AG08395 (cell line): ENCODE measurements at regions not wholly inside any gene's neighbourhood (a gene's known extent, or its start where the extent isn't known, plus 50 kb on each side); places are given as distances from the start of the nearest gene placed in this dataset.
"Not testable (repeated sequence)": the region's sequence is repeated elsewhere in the genome, so short reads cannot be mapped to it uniquely, and the experiment has no call there.

Experiments used
- DNase-seq: peaks from one replicate; pipeline ENCODE4 v3.0.0; 2012; ENCODE audit warnings: mixed read lengths, low spot score

DNA sequence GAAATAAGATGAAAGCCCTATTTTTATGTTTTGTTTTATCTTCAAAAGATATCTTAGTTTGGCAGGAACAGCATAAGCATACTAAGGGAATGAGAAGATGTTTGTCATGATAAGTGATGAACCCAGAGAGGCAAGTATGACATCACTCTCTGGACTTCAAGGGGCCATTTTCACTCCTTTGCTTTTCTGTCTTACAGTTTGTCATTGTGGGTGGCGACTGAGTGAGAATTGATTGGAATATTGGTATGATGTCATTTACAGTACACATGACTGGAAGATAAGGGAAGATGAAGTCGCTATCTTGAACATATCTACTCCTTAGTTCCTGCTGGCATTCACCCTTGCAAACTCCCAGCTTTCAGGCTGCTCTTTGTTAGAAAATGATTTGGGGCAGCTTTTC lies 258.1 kb upstream of the RAB4A start:
- no peak for DNase-seq

DNA sequence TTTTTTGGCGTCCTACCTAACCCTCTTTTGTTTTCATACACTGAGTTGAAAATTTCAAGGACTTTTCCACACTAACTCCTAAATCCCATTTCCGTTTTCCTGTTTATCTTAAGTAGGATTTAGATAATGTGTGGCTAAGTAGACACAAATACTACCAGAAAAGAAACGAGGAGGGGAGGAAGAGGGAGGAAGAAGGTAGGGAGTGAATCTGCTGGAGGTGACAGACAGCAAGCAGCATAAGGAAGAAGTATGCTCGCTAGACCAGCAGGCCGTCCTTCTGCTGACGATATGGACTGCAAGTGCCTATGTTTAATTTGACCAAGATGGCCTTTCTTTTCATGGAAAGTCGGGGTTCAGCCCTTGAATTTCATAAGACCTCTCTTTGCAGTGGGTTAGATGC lies 256.9 kb upstream of the RAB4A start:
- DNase-seq, result no peak

DNA sequence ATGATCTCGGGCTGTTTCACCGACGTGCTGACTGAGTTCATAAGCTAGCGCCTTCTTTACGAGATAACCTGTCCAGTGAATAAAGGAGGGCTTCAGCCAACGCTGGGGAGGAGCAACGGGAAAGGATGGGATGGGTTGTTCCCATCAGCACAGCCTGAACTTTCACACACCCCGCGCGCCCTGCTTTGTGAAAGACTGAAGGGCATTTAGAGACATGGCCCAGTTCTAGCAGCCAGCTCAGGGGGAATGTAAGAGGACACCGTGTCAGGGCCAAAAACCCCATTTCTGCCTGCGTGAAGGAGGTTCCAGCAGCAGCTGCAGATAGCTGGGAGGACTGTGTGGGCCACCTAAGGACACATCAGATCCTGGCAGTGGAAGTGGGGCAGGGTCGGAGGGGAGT lies 255.1 kb upstream of the RAB4A start:
- no peak for DNase-seq

DNA sequence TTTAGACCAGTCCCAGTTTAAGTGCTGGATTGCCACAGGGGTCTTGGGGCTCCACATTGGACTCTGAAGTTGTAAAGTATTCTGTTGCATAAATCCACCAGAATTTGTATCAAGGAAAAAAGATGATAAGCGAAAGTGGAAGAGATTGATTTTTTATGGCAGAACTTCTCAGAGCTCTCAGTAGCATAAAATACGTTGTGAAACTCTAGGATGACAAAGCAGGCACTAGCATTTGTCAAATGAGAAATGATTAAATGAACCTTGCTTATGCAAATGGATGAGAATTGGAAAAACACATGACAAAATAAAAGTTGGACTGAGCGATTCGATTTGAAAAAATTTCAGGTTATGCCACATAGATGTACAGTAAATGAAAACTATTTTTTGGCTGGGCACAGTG lies 253.8 kb upstream of the RAB4A start:
- DNase-seq, result no peak

DNA sequence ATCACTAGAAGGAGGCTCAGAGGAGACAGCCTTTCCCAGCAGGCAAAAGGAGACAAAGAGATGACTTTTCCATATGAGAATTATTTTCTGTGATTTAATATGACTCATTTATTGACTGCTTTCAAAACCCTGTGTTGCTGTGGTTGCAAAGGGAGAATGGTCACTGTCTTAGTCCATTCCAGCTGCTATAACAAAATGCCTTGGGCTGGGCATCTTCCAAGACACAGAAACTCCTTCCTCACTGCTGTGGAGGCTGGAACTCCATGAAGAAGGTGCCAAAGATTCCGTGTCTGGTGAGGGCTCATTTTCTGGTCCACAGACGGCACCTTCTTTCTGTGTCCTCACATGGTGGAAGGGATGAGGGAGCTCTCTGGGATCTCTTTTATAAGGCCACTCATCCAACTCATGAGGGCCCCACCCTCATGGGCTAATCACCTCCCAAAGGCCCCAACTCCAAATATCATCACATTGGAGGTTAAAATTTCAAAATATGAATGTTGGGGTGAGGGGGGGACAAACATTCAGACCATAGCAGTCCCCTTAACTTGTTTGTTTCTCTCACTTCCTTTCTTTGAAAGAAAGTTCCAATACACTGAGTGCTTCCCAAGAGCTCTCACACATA lies 252.1 kb upstream of the RAB4A start:
- DNase-seq, result no peak

DNA sequence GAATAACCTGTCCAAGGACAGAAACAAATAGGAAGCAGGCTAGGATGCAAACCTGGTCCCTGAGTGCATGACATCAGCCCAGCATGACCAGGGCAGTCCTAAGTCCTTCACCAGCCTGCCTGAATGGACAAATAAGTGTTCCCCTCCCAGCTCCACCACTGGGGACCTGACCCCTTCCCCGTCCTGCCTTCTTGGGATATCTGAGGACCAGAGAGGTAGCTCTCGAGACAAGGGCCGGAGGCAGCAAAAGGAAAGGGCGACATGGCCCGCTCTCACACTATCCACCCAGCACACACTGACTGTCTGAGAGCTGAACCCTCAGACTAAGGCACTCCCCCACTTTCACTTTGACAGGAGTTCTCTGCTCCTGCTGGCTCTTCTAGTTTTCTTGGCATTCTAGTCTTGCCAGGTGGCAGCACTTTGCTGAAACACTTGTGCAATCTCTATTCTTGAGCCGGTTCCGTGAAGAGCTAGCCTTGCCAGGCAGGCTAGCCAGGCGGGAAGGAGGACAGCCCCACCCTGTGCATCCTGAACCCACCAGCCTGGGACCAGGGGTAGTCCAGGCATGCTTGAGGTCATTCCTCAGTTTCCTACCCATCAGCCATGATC lies 251.1 kb upstream of the RAB4A start:
- no peak for DNase-seq

DNA sequence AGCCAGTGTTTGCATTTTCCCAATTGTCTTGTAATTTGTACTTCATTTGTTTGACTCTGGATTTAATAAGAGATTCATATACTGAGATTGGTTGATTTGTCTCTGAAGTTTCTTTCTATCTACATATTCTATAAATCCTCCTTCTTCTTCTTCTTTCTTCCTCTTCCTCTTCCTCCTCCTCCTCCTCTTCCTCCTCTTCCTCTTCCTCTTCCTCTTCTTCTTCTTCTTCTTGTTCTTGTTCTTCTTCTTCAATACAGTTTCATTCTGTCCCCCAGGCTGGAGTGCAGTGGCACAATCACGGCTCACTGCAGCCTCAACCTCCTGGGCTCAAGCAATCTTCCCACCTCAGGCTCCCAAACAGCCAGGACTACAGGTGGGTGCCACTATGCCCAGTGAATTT lies 249.9 kb upstream of the RAB4A start:
- DNase-seq, result not testable (repeated sequence)

DNA sequence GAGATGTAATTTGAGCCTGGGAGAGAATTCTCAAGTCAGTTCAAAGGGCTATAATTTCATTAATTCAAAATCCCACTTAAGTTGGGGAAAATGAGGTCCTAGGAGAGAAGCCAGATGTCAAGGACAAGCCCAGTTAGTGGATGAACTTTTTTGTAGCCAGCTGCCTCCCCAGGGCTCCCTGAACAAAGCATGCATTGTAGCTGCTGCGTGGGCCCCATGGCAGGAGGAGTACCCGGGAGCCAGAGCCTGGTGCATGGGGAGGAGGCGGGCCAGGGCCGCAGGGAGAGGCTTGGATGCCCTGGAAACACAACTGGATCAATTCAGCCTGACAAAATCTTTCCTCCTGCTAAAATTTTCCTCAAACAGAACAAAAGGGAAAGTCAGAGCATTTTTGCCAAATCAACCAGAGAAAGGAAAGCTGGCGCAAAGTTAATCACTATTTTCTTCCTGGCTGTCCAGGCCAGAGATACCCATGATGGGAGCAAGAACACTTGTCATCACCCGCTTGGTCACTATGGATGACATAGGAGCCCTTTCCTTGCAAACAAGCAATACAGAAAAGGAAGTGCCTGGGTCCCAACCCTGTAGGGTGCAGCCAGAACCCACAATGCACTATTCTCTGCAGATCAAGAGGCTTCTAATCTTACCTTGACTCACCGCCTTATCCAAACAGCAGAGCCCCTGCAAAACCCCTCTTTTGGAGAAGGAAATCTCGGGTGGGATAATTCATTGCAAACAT lies 248.1 kb upstream of the RAB4A start:
- no peak for DNase-seq

DNA sequence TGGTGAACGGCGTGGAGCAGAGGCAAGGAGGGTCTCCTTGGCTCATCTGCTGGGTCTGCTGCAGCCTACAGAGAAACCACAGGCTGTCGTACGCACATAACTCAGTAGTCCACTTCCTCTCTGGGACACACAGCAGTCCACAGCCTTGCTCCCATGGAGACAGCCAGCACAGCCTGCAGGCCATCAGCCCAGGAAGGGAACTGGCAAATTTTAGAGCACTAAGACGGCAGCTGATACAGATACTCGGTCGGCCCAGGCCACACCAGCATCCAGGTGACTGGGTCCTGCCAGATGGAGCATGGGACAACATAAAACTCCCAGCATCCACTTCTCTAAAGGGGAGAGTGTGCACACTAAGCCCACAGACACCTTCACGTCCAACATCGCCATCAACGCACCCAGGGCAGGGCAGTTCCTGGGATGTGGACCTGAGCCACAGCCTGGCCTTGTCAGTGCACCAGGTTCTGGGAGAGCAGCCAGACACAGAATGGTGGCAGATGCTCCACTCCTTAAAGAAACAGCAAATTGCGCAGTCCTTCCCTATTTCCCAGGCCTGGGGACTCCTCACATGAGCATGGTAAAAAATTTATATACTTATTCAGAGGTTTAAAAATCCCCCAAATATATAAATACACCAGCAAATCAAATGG lies 247.1 kb upstream of the RAB4A start:
- no peak for DNase-seq

DNA sequence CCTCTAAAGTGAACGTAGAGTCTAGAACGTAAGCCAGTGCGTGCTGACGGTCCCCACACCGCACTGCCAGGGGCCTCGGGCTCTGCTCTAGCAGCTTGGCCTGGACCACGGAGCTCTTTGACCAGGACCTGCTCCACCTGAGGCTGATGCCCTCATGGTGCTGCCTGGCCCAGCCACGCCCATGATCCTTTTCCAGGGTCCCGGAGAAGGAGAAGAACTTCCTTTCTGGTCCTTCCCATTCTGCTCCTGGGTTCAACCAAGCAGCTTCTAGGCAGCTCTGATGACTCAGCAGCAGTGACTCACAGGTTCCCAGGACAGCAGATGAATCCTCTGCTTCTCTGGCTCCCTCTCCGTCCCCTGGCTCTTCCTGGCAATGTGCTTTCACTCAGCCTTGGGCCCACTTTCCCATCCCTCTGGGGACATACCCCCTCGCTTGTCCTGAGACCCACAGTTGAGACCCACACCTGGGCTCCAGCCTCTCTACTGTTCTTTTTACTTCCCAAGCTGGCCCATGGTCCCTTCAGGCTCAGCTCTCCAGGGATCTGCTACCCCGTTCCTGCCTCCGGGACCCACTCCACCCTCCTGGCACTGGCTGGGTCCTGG lies 246.3 kb upstream of the RAB4A start:
- DNase-seq, result peak; percentile 96

DNA sequence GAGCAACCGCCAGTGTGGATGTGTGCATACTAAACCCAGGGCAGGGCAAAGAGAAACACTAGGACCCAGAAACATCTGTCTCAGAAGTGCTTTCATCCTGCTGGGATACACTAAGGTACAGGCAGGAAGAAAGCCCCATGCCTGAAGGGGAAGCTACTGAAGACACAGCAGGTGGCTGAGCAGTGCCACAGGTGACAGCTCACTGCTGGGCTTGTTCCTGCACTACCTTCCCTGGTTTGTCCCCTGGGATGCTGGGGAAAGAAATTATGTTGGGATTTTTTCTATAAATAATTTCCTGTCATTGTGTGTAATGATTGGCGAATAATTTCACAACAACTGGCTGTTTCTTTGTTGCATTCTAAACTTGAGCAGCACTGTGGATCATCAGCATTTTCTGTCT lies 245.3 kb upstream of the RAB4A start:
- no peak for DNase-seq

DNA sequence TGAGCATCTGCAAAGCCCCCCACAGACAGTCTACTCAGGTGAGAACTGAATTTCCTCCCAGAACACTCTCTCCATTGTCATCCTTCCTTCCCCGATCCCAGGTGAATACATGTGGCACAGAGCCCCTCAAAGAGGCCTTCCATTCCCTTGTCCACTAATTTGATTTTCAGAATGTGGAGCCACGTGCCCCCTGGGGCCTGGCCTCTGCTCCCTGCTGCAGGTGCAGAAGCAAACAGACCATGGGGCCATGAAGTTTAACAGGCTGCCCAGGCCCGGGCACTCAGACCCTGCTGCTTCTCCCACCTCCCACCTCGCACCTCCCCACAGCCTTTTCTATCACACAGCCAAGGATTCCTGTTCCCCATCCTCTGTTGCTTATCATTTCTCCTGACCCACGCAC lies 243.8 kb upstream of the RAB4A start:
- no peak for DNase-seq

DNA sequence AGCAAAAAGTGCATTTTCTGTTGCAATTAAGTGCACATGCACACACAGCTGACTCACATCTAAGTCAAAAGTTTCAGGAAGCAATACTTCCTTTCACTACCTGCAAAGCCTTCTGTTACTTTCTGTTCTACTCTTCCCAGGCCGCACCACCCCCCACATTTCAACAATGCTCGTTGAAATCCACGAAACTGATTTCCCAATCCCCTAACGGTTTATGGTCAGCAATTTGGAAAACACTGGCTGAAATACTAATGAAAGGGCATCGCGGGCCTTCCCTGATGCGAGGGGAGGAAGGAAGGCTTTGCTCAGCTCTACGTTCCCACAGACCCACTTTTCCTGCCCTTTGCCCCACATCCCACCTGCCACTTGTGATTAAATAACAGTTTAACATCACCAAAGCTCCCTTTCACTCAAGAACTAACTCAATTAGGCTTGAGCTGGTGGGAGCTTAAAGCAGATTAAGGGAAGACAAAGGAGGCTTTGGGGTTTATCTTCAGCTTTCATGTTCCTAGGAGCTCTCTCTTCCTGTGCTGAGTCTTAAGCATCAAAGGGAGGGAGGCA lies 243.2 kb upstream of the RAB4A start:
- DNase-seq, result peak; percentile 37

DNA sequence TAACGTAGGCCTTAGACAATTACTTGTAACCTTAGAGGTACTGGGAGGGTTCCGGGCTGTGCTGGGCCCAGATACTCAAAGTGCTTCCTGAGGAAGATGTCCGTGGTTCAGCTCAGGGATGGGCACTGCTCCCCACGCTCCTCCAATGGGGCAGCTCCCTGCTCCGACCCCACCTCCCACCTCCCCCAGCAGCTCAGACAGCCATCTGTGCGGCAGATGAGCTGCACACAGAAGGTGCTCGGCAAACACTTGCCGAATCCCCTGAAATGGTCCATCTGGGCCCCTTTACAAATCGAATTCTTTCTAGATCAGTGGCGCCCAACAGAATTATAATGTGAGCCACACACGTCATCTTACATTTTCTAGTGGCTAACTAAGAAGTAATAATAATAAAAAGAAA lies 242.4 kb upstream of the RAB4A start:
- DNase-seq, result no peak

DNA sequence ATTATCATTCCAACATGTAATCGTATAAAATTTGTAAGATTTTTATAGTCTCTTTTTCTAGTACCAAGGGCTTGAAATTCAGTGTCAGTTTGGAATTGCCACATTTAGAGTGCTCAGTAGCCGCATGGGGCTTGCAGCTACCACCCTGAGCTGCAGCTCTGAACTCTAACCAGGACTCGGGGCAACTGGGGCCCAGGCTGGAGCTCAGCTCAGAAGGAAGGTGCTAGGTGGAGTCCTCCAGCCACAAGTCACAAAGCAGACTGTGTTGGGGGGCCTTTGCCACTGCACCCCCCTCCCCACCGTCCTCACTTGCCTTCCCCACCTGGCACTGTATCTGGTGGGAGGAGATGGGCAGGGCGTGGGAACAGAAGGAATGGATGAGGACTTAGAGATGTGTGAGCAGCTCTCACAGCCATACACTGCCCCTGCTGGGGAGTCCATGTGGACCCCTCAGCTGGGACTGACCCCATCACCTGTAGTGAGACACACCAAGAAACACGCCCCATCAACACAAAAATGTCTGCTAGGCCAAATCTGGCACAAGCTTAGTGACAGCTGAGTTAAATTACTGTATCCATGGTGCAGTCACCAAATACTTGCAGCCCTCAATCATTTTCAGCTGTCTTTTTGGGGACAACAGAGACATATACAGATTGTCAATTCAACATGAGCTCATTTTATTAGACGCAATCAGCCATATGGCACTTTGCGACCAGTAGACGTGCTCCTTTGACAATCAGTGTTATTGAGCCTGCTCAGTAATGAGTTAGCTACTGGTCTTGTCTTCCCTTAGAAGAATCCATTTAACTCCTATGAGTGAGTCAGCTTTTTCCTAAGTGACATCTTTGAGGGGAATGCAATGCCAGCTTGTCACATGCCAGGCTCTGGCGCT lies 241.7 kb upstream of the RAB4A start:
- DNase-seq, result peak; percentile 44

DNA sequence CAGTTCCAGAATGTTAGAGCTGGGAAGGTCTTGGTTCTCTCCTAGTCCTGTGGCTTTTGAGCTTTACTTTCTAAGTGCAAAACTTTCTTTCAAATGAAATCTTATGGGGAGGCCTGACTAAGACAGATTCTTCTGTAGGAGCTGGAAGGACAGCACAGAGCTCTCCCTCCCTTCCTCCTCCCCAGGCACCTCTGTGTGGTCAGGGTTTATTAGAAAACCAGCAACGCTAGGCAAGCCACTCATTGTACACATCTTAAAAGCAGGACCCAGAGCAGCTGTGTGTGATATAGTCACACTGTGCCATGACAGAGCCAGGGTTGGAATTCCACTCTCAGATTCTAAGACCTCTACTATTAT lies 241.1 kb upstream of the RAB4A start:
- DNase-seq, result no peak

DNA sequence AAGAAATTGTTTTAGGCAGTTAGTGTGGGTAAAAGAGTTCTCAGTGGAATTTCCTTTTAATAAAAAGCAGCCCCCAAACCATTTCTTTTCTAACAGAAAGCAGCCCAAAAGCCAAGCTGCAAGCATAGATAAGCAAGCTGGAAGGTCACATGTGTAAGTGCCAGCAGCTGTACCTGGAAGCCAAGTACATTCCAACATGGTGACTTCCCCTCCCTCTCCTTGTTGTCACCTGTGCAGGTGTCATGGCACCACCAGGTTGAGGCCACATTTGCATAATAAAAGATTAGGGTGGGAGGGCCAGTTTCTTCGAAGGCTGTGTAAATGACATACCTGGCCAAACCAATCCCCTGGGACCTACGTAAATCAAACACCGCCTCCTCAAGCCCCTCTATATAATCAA lies 240.3 kb upstream of the RAB4A start:
- DNase-seq, result no peak

DNA sequence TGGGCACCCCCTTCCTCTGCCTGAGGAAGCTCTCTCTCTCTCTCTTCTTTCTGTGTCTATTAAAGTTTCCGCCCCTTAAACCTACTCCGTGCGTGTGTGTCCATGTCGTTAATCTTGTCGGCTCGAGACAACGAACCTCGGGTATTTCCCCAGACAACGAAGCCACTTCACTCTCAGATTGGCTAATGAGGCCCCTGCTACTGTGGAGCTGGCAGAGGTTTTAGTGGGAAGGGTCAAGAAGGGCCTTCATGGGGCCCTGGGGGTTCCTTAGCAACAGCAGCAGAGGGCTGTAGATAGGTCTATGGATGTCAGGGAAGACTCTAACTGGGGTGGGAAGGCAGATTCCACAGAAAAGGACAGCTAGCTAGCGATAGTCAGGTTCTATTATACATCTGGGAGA lies 239.8 kb upstream of the RAB4A start:
- no peak for DNase-seq

DNA sequence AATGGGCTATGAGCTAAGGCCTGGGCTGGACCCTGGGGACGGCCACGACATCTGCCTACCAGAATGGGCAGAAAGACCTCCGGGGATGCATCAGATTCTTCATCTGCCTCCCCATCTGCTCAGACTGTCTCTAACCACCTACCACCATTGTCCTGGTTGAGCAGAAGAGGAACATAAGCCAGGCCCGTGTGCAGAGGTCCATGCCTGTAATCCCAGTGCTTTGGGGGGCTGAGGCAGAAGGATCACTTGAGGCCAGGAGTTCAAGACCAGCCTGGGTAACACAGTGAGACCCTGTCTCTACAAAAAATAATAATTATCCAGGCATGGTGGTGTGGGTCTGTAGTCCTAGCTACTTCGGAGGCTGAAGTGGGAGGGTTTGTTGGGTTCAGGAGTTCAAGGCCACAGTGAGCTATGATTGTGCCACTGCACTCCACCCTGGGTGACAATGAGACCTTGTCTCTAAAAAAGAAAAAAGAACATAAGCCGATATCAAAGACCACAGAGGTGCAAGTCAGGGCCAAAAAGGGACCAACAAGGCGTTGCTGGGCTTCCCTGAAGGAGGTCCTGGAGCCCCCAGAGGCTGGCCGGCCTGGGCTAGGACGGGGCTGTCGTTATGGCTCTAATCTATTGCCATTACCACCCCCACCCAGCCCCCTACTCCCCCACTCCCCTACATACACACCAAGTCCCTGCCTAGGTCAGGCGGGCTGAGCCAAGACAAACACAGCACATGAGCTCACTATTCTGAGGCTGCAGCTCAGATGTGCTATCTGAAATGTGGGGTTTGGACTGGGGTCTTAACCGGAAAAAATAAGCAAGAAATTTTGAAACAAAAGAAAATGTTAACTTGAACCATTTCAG lies 239.2 kb upstream of the RAB4A start:
- DNase-seq, result no peak

DNA sequence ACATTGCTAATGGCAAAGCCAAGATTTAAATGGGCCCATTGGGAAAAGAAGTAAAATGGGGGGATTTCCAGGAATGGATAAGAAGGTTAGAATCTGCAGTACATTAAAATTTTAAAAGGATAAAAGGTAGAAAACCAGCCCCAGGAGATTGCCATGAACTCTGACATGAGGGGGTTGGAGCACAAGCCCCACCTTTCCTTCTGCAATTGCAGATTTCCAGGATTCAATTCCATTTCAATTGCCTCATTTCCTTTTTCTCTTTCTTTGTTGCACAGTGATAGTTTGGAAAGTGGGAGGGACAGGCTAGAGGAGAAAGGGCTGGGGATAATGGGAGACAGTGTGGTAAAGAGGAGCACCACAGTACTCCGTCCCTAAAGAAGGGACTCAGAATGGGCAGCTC lies 238.5 kb upstream of the RAB4A start:
- no peak for DNase-seq

DNA sequence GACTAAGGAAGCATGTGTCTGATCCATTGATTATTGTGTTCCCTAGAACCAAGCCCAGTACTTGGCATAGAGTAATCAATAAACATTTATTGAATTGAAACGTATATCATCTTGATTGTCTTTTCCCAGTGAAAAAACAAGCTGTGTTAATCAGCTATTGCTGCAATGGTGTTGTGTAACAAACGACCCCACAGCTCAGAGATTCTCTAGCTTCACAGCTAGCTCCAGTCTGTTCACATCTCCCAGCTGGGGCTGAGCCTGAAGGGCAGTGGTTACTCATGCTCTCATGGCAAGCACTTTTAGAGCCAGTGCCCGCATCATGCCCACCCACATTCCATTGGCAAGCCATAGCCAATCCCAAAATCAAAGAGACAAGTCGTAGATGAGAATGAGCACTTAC lies 237.4 kb upstream of the RAB4A start:
- DNase-seq, result no peak
